Right renal cortex interstitium (tissue), 3 donors: ENCODE measurements at regions not wholly inside any gene's neighbourhood (a gene's known extent, or its start where the extent isn't known, plus 50 kb on each side); places are given as distances from the start of the nearest gene placed in this dataset.
A peak's percentile ranks its signal among the peaks of the same experiment; 100 is the strongest.

ENCODE experiments used
- DNase-seq, 3 donors: peaks; one replicate each; pipeline ENCODE4 v3.0.0-alpha.2; 2013; ENCODE audit warnings: low read depth in 3 of 3, low spot score in 2 of 3

GRCh38 chr1:5577255-5578040 lies 414.8 kb downstream of the NPHP4 start:
- DNase-seq: no peak

DNA sequence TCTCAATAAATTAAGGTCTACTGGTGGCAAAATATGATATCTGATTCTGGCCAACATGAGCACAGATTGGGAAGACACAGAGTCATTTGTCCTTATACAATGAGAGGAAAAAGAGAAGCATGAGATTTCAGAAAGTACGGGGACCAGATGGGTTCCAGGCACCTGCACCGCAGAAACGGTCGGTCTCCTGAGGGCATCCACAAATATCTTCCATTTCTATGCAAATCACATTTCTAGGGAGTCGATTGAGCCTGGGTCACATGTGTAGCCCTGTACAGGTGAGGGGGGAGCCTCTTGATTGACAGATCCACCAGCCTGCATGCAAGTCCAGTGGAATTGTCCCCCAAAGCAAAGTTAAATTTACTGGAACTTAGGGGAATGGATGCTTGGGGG lies 415.6 kb downstream of the NPHP4 start:
- no peak for DNase-seq

DNA sequence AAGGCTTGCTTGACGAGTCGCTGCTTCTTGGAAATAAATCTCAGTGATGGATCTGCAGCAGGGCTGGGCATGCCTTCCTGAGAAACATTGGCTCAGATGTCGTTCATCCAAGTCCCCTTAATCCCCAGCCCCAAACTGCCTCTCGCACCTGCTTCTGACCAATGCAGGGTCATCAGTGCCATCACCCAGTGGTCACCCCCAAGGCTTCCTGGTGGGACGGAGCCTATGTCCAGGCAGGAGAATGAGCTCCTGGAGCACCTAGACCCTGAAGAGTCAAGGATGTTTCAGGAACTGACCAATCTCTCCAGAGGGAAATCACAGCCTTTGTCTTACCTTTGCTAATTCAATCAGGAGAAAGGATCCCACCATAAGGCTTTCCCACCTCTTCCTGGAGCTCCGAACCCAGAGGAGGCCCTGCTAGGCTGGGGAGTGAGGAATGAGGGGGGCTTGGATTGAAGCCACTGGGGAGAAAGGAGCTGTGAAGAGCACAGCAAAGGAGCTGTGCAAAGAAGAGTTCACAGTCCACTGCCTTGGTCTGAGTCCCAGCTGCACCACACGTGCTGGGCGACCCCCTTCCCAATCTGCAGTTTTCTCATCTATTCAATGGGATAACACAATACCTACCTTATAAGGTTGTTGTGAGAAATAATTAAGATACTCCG lies 416.1 kb downstream of the NPHP4 start:
- no peak for DNase-seq

GRCh38 chr1:5575396-5575940 lies 416.8 kb downstream of the NPHP4 start:
- DNase-seq: no peak

GRCh38 chr1:5574641-5575040 lies 417.6 kb downstream of the NPHP4 start:
- no peak for DNase-seq

DNA sequence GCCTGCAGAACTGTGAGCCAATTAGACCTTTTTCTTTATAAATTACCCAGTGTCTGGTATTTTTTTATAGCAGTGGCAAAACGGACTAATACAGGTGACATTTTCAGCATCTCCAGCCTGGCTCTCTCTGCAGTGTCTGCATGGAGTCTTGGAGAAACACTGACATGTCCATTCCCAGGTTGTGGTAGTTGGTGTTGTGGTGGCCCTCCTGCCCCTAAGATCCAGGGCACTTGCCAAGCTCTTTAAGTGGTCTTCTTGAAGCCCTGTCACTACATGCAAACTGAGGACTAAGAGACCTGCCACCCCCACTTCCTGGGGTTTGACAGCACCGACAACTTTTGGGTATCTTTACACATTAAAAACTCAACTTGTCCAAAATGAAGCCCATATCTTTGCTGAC lies 419.4 kb downstream of the NPHP4 start:
- DNase-seq: no peak

DNA sequence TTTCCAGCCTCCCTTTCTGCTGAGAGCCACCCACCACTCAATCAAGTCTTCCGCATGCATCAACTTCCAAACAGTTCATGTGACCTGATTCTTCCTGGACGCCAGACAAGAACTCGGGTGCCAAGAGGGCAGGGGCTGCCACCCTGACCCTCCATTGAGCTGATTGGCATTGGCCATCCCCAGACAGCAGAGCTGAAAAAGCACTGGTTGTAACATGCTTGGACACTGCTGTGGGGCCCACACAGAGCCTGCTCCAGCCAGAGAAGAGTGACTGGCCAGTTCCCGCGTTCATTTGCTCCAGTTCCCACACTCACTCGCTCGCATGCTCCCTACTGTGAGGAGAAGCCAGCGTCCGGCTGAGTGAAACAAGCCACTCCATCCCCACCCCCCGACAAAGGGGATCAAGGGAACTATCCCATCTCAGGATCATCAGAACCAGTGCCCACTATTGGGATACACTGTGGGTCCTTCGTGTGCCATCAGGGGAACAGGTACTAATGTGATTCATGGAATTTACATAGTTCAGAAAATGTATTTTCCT lies 420.3 kb downstream of the NPHP4 start:
- DNase-seq: no peak

- no peak for DNase-seq
Measured at GRCh38 chr1:5571438-5571837, 420.8 kb downstream of the NPHP4 start.

DNA sequence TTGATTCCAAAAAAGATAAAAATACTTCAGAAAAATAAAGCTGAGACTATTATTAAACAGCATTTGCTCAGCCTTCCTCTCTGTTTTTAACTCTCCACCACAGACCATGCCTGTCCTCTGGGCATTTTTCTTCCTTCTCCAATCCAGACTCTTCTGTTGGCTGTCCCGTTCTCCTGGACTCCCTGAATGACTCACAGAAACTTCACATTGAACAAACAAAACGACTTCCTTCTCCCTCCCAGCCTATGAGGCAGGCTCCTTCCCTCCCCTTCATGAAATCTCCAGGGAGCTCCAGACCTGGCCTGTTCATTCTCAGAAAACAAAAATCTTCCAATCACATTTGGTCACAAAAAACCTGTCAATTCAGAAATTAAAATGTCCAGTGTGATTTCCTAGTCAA lies 421.3 kb downstream of the NPHP4 start:
- DNase-seq: no peak

DNA sequence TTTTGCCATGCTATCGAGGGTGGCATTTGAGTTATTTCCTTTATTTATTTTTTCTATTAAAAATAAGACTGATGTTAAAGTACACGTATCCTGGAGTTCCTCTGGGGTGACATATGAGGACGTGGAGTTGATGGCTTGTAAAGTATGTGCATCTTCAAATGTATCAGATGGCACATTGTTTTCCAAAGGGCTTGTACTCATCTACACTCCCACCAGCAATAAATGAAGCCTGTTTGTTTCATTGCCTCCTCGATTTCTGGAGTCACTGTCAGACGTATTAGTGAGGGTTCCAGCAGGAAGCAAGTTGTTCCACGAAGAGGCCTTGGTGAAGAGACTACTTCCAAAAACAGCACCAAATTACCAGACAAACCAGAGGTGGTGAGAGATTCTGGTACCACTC lies 423.9 kb downstream of the NPHP4 start:
- DNase-seq: peak in 1 of 3 donors; percentile 5

DNA sequence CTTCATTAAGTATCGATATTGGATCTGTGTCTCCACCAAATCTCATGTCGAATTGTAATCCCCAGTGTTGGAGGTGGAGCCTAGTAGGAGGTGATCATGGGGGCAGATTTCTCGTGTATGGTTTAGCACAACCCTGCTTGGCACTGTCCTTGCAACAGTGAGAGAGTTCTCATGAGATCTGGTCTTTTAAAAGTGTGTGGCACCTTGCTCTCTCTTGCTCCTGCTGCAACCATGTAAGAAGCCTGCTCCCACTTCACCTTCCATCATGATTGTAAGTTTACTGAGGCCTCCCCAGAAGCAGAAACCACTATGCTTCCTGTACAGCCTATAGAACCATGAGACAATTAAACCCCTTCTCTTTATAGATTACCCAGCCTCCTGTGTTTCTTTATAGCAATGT lies 424.4 kb downstream of the NPHP4 start:
- no peak for DNase-seq

DNA sequence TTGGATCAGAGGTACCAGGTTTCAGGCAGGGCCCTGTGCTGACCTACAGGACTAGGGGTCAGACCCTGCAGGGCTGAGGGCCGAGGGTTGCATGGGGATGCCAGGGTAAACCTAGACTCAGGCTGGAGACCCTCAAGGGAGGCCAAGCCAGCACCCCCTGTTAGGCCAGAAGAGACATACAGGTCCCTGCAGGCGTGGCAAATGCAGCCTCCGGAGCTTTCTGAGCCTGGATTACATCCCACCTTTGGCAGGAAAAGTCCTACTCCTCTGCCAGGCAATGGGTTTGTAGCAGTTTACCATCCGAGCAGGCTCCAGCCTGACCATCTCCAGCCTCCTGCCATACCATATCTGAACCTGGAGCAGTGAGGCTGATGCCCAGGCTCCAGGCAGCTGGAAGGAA lies 425.3 kb downstream of the NPHP4 start:
- no peak for DNase-seq

DNA sequence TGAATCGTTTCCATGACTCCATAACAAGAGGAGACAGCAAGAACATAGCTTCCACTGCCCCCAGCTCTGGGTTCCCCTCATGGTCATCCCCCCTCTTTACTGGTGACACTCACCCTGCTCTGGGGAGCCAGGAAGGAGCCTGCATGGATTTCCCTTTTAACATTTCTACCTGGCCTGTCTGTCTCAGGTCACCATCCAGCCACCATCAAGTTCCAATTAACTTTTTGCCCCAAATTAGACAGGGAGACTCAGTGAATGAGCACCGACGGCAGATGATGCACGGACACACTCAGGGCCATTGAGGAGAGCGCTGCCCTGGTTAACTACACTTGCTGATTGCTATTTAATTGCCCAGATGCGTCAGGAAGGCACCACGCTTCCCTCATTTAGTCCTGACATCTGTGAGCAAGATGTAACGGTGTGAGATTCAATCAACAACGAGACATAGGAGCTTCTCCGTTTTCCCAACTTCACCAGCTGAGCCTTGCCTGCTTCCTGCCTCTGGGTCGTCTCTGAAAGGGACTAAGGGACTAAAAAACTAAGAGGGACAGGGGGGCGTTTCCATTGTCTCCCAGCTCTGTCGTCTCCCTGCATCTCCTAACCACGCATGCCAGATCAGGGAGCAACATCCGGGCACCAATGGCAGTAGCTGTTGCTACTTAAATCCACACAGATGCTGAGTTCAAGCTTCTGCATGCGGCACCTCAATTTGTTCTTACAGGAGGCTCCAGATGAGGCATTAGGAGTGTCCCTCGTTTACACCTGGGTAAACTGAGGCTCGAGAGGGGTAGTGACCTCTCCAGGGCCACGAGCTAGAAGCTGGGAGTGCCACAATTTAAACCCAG lies 426.7 kb downstream of the NPHP4 start:
- DNase-seq: no peak

- no peak for DNase-seq
Measured at GRCh38 chr1:5564578-5565257, 427.5 kb downstream of the NPHP4 start.

GRCh38 chr1:5563861-5564577 lies 428.2 kb downstream of the NPHP4 start:
- no peak for DNase-seq

GRCh38 chr1:5562769-5563168 lies 429.5 kb downstream of the NPHP4 start:
- no peak for DNase-seq

DNA sequence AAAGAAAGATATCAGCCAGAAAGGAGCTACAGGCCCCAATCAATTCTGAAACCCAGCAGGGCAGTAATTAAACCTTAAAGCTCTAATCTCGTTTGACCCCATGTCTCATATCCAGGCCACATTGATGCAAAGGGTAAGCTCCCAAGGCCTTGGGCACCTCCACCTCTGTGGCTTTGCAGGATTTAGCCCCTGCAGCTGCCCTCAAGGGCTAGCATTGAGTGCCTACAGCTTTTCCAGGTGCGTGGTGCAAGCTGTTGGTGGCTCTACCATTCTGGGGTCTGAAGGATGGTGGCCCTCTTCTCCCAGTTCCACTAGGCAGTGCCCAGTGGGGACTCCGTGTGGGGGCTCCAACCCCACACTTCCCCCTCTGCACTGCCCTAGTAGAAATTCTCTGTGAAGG lies 429.9 kb downstream of the NPHP4 start:
- DNase-seq: no peak

DNA sequence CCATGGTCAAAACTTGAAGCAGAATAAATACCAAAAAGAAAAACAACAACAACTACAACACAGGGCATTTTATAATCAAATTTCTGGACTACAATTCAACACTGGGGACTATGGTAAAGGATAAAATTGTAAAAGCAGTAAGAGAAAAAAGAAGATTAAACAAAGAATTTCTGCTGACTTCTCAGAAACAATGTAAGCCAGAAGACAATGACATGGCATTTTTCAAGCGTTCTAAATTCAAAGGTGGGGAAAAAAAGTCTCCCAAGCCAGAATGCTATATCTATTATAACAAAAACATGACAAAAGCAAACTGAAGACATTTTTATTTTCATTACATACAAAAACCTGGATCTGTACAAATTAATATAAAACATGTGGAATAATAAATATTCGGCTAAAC lies 433.1 kb downstream of the NPHP4 start:
- no peak for DNase-seq

- no peak for DNase-seq
Measured at GRCh38 chr1:5555853-5556252, 436.4 kb downstream of the NPHP4 start.

- no peak for DNase-seq
Measured at GRCh38 chr1:5554784-5555183, 437.4 kb downstream of the NPHP4 start.
